ENCODE measurements at regions not wholly inside any gene's neighbourhood (a gene's known extent, or its start where the extent isn't known, plus 50 kb on each side); places are given as distances from the start of the nearest gene placed in this dataset.

DNA sequence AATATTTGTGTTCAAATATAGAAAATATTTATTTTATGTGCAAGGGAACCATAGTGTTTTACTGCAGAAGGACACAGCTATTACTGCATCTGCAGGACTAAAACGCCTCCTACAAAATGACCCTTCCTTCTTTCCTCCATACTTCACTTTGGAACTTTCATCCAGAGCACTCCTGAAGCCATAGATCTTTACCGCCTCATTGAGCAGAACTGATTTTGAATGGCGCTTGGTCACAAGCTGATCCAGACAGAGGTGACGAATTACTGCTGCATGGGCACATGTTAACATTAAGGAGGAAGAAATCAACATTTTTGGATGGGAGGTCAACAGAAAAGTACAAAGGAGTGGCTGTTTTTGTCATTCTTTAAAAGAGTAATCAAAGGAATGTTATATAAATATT, 931.6 kb downstream of the NCAM2 start:
- H3K9ac ChIP-seq (ENCODE audit: insufficient read depth in 1 of 2, low read length in 2 of 2): no peak overlapping the region
- TF ChIP-seq, protein P1, sequence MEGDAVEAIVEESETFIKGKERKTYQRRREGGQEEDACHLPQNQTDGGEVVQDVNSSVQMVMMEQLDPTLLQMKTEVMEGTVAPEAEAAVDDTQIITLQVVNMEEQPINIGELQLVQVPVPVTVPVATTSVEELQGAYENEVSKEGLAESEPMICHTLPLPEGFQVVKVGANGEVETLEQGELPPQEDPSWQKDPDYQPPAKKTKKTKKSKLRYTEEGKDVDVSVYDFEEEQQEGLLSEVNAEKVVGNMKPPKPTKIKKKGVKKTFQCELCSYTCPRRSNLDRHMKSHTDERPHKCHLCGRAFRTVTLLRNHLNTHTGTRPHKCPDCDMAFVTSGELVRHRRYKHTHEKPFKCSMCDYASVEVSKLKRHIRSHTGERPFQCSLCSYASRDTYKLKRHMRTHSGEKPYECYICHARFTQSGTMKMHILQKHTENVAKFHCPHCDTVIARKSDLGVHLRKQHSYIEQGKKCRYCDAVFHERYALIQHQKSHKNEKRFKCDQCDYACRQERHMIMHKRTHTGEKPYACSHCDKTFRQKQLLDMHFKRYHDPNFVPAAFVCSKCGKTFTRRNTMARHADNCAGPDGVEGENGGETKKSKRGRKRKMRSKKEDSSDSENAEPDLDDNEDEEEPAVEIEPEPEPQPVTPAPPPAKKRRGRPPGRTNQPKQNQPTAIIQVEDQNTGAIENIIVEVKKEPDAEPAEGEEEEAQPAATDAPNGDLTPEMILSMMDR (IDR thresholded peaks at IDR 0.05; ENCODE audit: control extremely low read depth, extremely low read depth): no peak
- DNase-seq (no peak), ATAC-seq (ENCODE audit: insufficient read depth, low FRiP score) (no peak)
- no peak overlapping the region for H3K27ac ChIP-seq (ENCODE audit: low read depth in 1 of 2, low read length in 1 of 2)
- H3K4me1 ChIP-seq (ENCODE audit: control insufficient read depth in 5 of 5, insufficient read depth in 5 of 5, low read length in 5 of 5): peaks cover 0 to 4% (median 0%) of the 10 kb centered on the region in 5 donors
- no peaks in the 10 kb centered on the region for H3K27me3 ChIP-seq (ENCODE audit: control insufficient read depth in 3 of 3, insufficient read depth in 3 of 3, low read length in 2 of 3)
- no peaks in the 10 kb centered on the region for H3K36me3 ChIP-seq (ENCODE audit: control insufficient read depth in 4 of 4, insufficient read depth in 4 of 4, low read length in 4 of 4)
- WGBS, 2 donors: 84% methylated on average over 4 of the region's 4 CpGs
- no peaks in the 10 kb centered on the region for H3K9me3 ChIP-seq (ENCODE audit: control insufficient read depth in 4 of 4, insufficient read depth in 3 of 4, low read length in 3 of 4)
- no peak overlapping the region for H3K4me3 ChIP-seq

DNA sequence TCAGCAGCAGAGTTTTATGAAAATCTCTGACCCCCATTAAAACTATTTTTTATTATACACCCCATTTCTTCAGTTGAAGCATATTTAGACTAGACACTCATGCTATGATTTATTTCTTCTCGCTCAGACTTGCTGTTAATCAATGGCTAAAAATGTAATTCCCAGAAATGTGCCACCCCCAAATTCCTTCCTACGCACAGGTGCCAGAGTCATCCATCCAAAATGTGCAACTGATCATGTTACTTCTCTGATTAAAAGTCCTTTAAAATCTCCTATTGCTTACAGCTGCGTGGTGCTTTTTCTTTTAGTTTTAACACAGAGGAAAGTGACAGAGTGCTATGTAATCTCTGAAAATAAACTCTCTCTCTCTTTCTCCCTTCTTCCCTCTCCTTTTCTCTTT, 954.4 kb downstream of the NCAM2 start:
- no peaks in the 10 kb centered on the region for H3K9me3 ChIP-seq (ENCODE audit: control insufficient read depth in 4 of 4, insufficient read depth in 3 of 4, low read length in 3 of 4)
- WGBS, 2 donors: 83 to 84% methylated on average over 3 of the region's 3 CpGs
- no peak overlapping the region for H3K9ac ChIP-seq (ENCODE audit: insufficient read depth in 1 of 2, low read length in 2 of 2)
- no peak overlapping the region for H3K4me3 ChIP-seq
- H3K4me1 ChIP-seq (ENCODE audit: control insufficient read depth in 5 of 5, insufficient read depth in 5 of 5, low read length in 5 of 5): peaks cover 0 to 4% (median 0%) of the 10 kb centered on the region in 5 donors
- no peak overlapping the region for H3K27ac ChIP-seq (ENCODE audit: low read depth in 1 of 2, low read length in 1 of 2)
- H3K27me3 ChIP-seq (ENCODE audit: control insufficient read depth in 3 of 3, insufficient read depth in 3 of 3, low read length in 2 of 3): no peaks in the 10 kb centered on the region
- no peak for ATAC-seq (ENCODE audit: insufficient read depth, low FRiP score)
- no peaks in the 10 kb centered on the region for H3K36me3 ChIP-seq (ENCODE audit: control insufficient read depth in 4 of 4, insufficient read depth in 4 of 4, low read length in 4 of 4)
- no peak for DNase-seq
- TF ChIP-seq, protein P1 (IDR thresholded peaks at IDR 0.05; ENCODE audit: control extremely low read depth, extremely low read depth): no peak

DNA sequence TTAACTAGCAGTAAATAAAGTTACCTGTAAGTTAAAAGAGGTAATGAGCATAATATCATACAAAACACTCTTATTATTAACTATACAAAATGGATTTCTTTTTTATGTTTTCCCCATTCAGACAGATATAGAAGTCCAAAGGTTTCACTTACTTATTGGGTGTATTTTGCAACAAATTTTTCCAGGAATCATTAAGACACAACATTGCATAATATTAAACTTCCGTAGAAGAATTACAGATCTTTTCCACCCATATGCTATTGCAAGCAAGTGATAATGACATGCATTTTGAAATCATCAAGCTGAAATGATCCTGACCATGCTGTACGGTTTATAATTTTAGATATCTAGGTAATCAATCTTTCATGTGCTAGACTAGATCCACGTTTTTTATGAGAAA, 957.0 kb downstream of the NCAM2 start:
- DNase-seq (peak in 2 of 3 donors; percentile 72 to 86), ATAC-seq (ENCODE audit: insufficient read depth, low FRiP score) (no peak)
- Histone ChIP-seq H3K4me1 (ENCODE audit: control insufficient read depth in 5 of 5, insufficient read depth in 5 of 5, low read length in 5 of 5) (peaks cover 0 to 4% (median 0%) of the 10 kb centered on the region in 5 donors), H3K36me3 (ENCODE audit: control insufficient read depth in 4 of 4, insufficient read depth in 4 of 4, low read length in 4 of 4) (no peaks in the 10 kb centered on the region), H3K27ac (ENCODE audit: low read depth in 1 of 2, low read length in 1 of 2) (no peak overlapping the region), H3K9ac (ENCODE audit: insufficient read depth in 1 of 2, low read length in 2 of 2) (no peak overlapping the region), H3K9me3 (ENCODE audit: control insufficient read depth in 4 of 4, insufficient read depth in 3 of 4, low read length in 3 of 4) (no peaks in the 10 kb centered on the region), H3K27me3 (ENCODE audit: control insufficient read depth in 3 of 3, insufficient read depth in 3 of 3, low read length in 2 of 3) (no peaks in the 10 kb centered on the region), H3K4me3 (no peak overlapping the region)
- 61 to 66% methylated on average over 3 of the region's 3 CpGs for WGBS, 2 donors
- TF ChIP-seq, protein P1 (IDR thresholded peaks at IDR 0.05; ENCODE audit: control extremely low read depth, extremely low read depth): no peak

DNA sequence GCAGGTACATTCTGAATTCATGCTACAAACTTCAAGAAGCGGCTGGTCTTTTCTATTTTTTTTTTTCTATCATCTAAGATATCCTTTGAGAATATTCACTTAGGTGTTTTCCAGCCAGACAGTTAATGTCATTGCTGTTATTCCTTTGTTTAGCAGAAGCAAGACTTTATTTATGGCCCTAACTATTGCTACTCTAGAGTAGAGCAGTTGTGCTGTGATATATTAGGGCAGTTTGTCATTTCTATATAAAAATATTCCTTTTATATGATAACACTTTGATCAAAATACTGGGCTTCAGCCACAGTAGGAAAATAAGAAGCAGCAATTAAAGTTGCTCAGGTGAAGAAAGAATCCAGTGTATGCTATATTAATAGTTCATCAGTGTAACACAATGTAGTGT, 959.3 kb downstream of the NCAM2 start:
- H3K36me3 ChIP-seq (ENCODE audit: control insufficient read depth in 4 of 4, insufficient read depth in 4 of 4, low read length in 4 of 4): no peaks in the 10 kb centered on the region
- WGBS, 2 donors: 81 to 100% methylated on average over 1 of the region's 1 CpG
- no peak for DNase-seq
- no peak overlapping the region for H3K4me3 ChIP-seq
- no peak overlapping the region for H3K27ac ChIP-seq (ENCODE audit: low read depth in 1 of 2, low read length in 1 of 2)
- TF ChIP-seq, protein P1 (IDR thresholded peaks at IDR 0.05; ENCODE audit: control extremely low read depth, extremely low read depth): no peak
- H3K4me1 ChIP-seq (ENCODE audit: control insufficient read depth in 5 of 5, insufficient read depth in 5 of 5, low read length in 5 of 5): peaks cover 0 to 4% (median 0%) of the 10 kb centered on the region in 5 donors
- no peaks in the 10 kb centered on the region for H3K9me3 ChIP-seq (ENCODE audit: control insufficient read depth in 4 of 4, insufficient read depth in 3 of 4, low read length in 3 of 4)
- ATAC-seq (ENCODE audit: insufficient read depth, low FRiP score): no peak
- H3K27me3 ChIP-seq (ENCODE audit: control insufficient read depth in 3 of 3, insufficient read depth in 3 of 3, low read length in 2 of 3): no peaks in the 10 kb centered on the region
- H3K9ac ChIP-seq (ENCODE audit: insufficient read depth in 1 of 2, low read length in 2 of 2): no peak overlapping the region

Measured in lung (tissue), 11 donors.